SK-N-SH treated with all-trans-retinoic acid at 6 μM for 48 hours (cell line): ENCODE measurements at regions not wholly inside any gene's neighbourhood (a gene's known extent, or its start where the extent isn't known, plus 50 kb on each side); places are given as distances from the start of the nearest gene placed in this dataset.

Source experiments
- ATAC-seq: fragments of 200-7000 bp; cut with Tn5 transposase; 3 replicates; pipeline ENCODE4 v1.9.1; 2020; ENCODE audit warnings: mild to moderate bottlenecking, moderate library complexity
- ARNTL ChIP-seq: fragments of 450-650 bp; formaldehyde crosslinking; IDR thresholded peaks from 2 replicates; pipeline ENCODE4 v1.5.0; 2020; ENCODE audit warnings: low read depth, mild to moderate bottlenecking, moderate library complexity, borderline replicate concordance
- BACH2 ChIP-seq: fragments of 250-450 bp; sonication (Bioruptor Pico); IDR thresholded peaks from 2 replicates; pipeline ENCODE4 v1.9.0; 2021; ENCODE audit warnings: mild to moderate bottlenecking, borderline replicate concordance
- CSDC2 ChIP-seq: fragments of 250-450 bp; sonication (Bioruptor Pico); IDR thresholded peaks from 2 replicates; pipeline ENCODE4 v1.5.0; 2020; ENCODE audit warnings: mild to moderate bottlenecking, moderate library complexity
- ESRRG ChIP-seq: fragments of 250-450 bp; sonication (Bioruptor Pico); IDR thresholded peaks from 2 replicates; pipeline ENCODE4 v1.6.1; 2021; ENCODE audit warnings: mild to moderate bottlenecking
- GLIS3 ChIP-seq: fragments of 250-450 bp; sonication (Bioruptor Pico); IDR thresholded peaks from 2 replicates; pipeline ENCODE4 v1.5.0; 2020; ENCODE audit warnings: mild to moderate bottlenecking, moderate library complexity
- ISL1 ChIP-seq: fragments of 250-450 bp; sonication (Bioruptor Pico); IDR thresholded peaks from 2 replicates; pipeline ENCODE4 v2.1.2; 2022; ENCODE audit warnings: mild to moderate bottlenecking, moderate library complexity
- OSR1 ChIP-seq: fragments of 250-450 bp; sonication (Bioruptor Pico); IDR thresholded peaks from 2 replicates; pipeline ENCODE4 v1.8.0; 2022; ENCODE audit warnings: moderate library complexity, mild to moderate bottlenecking, inconsistent platforms
- PPARA ChIP-seq: fragments of 250-450 bp; sonication (Bioruptor Pico); IDR thresholded peaks from 2 replicates; pipeline ENCODE4 v1.5.0; 2020; ENCODE audit warnings: mild to moderate bottlenecking, borderline replicate concordance
- RARB ChIP-seq: fragments of 250-450 bp; sonication (Bioruptor Pico); IDR thresholded peaks from 2 replicates; pipeline ENCODE4 v1.8.0; 2021; ENCODE audit warnings: mild to moderate bottlenecking, moderate library complexity
- SNAI2 ChIP-seq: fragments of 250-450 bp; sonication (Bioruptor Pico); IDR thresholded peaks from 2 replicates; pipeline ENCODE4 v1.5.0; 2020; ENCODE audit warnings: mild to moderate bottlenecking, moderate library complexity
- TCF4 ChIP-seq: fragments of 250-450 bp; sonication (Bioruptor Pico); IDR thresholded peaks from 2 replicates; pipeline ENCODE4 v1.8.0; 2021; ENCODE audit warnings: mild to moderate bottlenecking, moderate library complexity, borderline replicate concordance
- TOX ChIP-seq: fragments of 250-450 bp; sonication (Bioruptor Pico); IDR thresholded peaks from 2 replicates; pipeline ENCODE4 v1.8.0; 2021; ENCODE audit warnings: mild to moderate bottlenecking, moderate library complexity, borderline replicate concordance
- ZFP3 ChIP-seq: fragments of 250-450 bp; sonication (Bioruptor Pico); IDR thresholded peaks from 2 replicates; pipeline ENCODE4 v1.5.0; 2020; ENCODE audit warnings: mild to moderate bottlenecking, moderate library complexity
- ZFP30 ChIP-seq: fragments of 450-650 bp; formaldehyde crosslinking; IDR thresholded peaks from 2 replicates; pipeline ENCODE4 v1.5.0; 2022; ENCODE audit warnings: mild to moderate bottlenecking, moderate library complexity
- ZNF565 ChIP-seq: fragments of 450-650 bp; formaldehyde crosslinking; conservative IDR thresholded peaks from 2 replicates; pipeline ENCODE4 v1.5.0; 2020; ENCODE audit warnings: low read depth, mild to moderate bottlenecking, moderate library complexity
- ZNF70 ChIP-seq: fragments of 450-650 bp; formaldehyde crosslinking; IDR thresholded peaks from 2 replicates; pipeline ENCODE4 v1.5.0; 2020; ENCODE audit warnings: mild to moderate bottlenecking, moderate library complexity
- ZNF8 ChIP-seq: fragments of 450-650 bp; formaldehyde crosslinking; IDR thresholded peaks from 2 replicates; pipeline ENCODE4 v1.5.0; 2020; ENCODE audit warnings: mild to moderate bottlenecking, moderate library complexity
- TF ChIP-seq, protein P1 (sequence below): fragments of 250-450 bp; sonication (Bioruptor Pico); IDR thresholded peaks from 2 replicates; pipeline ENCODE4 v1.8.0; 2021; ENCODE audit warnings: low read depth, mild to moderate bottlenecking, moderate library complexity, borderline replicate concordance
- TF ChIP-seq, protein P2 (sequence below): fragments of 250-450 bp; sonication (Bioruptor Pico); IDR thresholded peaks from 2 replicates; pipeline ENCODE4 v1.5.0; 2020; ENCODE audit warnings: mild to moderate bottlenecking, moderate library complexity
- TF ChIP-seq, protein P3 (sequence below): fragments of 250-450 bp; sonication (Bioruptor Pico); IDR thresholded peaks from 2 replicates; pipeline ENCODE4 v1.5.1; 2021; ENCODE audit warnings: mild to moderate bottlenecking, moderate library complexity
- TF ChIP-seq, protein P4 (sequence below): fragments of 250-450 bp; sonication (Bioruptor Pico); IDR thresholded peaks from 2 replicates; pipeline ENCODE4 v1.8.0; 2020; ENCODE audit warnings: mild to moderate bottlenecking, moderate library complexity, borderline replicate concordance

DNA sequence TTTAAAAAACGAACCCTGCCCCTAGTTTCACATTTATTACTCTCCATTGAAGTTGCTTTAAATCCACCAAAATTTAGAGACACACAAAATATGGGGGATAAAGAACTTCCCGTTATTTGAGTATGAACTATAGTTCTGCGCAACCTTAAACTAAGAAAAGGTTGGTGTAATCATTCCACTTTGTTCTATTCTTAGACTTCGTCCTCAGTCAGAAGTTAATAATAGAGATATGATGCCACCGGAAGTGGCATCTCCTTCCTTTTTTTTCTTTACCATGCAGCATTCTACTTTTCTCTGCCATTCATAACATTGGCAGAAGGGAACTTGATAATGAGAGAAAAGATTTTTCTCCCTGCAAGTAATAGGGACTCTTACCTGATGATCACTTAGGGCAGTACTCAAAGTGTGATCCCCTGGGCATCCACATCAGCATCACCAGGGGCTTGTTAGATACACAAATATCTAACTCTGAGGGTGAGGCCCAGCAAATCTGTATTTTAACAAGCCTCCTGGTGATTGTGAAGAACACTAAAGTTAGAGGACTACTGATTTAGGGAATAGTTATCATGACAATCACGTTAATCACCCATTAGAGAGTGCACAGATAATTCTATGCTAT is 147.7 kb upstream of the DTNA start (continued):
- TF ChIP-seq, protein P1, sequence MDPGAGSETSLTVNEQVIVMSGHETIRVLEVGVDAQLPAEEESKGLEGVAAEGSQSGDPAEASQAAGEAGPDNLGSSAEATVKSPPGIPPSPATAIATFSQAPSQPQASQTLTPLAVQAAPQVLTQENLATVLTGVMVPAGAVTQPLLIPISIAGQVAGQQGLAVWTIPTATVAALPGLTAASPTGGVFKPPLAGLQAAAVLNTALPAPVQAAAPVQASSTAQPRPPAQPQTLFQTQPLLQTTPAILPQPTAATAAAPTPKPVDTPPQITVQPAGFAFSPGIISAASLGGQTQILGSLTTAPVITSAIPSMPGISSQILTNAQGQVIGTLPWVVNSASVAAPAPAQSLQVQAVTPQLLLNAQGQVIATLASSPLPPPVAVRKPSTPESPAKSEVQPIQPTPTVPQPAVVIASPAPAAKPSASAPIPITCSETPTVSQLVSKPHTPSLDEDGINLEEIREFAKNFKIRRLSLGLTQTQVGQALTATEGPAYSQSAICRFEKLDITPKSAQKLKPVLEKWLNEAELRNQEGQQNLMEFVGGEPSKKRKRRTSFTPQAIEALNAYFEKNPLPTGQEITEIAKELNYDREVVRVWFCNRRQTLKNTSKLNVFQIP (CRISPR knock-in tag): no peak
- TF ChIP-seq, protein P2, sequence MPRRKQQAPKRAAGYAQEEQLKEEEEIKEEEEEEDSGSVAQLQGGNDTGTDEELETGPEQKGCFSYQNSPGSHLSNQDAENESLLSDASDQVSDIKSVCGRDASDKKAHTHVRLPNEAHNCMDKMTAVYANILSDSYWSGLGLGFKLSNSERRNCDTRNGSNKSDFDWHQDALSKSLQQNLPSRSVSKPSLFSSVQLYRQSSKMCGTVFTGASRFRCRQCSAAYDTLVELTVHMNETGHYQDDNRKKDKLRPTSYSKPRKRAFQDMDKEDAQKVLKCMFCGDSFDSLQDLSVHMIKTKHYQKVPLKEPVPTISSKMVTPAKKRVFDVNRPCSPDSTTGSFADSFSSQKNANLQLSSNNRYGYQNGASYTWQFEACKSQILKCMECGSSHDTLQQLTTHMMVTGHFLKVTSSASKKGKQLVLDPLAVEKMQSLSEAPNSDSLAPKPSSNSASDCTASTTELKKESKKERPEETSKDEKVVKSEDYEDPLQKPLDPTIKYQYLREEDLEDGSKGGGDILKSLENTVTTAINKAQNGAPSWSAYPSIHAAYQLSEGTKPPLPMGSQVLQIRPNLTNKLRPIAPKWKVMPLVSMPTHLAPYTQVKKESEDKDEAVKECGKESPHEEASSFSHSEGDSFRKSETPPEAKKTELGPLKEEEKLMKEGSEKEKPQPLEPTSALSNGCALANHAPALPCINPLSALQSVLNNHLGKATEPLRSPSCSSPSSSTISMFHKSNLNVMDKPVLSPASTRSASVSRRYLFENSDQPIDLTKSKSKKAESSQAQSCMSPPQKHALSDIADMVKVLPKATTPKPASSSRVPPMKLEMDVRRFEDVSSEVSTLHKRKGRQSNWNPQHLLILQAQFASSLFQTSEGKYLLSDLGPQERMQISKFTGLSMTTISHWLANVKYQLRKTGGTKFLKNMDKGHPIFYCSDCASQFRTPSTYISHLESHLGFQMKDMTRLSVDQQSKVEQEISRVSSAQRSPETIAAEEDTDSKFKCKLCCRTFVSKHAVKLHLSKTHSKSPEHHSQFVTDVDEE (CRISPR knock-in tag): no peak
- TF ChIP-seq ZFP30 (CRISPR knock-in tag) (no peak), ARNTL (CRISPR knock-in tag) (no peak), GLIS3 (CRISPR knock-in tag) (no peak), PPARA (CRISPR knock-in tag) (no peak)

DNA sequence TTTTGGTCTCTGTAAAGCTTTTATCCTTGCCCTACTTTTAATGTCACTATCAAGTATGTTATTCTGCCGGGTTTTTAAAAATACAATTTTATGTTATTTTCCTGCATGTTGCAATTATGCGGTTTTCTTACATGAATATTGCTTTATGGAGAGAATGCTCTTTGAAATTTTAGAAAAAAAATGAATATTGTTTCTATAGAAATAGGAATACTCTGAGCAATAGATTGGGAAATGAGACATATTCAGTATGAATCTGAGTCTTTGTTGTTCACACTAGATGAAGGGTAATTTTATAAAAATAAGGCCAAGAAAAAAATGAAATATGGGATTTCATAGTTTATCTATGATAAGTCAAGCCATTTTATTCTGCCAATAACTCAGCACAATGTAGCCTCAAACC is 142.2 kb upstream of the DTNA start:
- TF ChIP-seq GLIS3 (CRISPR knock-in tag) (no peak), ARNTL (CRISPR knock-in tag) (no peak), CSDC2 (no peak), PPARA (CRISPR knock-in tag) (no peak), ZNF70 (no peak), ISL1 (CRISPR knock-in tag) (no peak), ZFP30 (CRISPR knock-in tag) (no peak), BACH2 (CRISPR knock-in tag) (no peak), ZNF565 (CRISPR knock-in tag) (no peak), RARB (CRISPR knock-in tag) (no peak), TCF4 (CRISPR knock-in tag) (no peak), ESRRG (CRISPR knock-in tag) (no peak), SNAI2 (no peak), TOX (CRISPR knock-in tag) (no peak), ZFP3 (CRISPR knock-in tag) (no peak)
- TF ChIP-seq, protein P1 (CRISPR knock-in tag): no peak
- TF ChIP-seq, protein P3, sequence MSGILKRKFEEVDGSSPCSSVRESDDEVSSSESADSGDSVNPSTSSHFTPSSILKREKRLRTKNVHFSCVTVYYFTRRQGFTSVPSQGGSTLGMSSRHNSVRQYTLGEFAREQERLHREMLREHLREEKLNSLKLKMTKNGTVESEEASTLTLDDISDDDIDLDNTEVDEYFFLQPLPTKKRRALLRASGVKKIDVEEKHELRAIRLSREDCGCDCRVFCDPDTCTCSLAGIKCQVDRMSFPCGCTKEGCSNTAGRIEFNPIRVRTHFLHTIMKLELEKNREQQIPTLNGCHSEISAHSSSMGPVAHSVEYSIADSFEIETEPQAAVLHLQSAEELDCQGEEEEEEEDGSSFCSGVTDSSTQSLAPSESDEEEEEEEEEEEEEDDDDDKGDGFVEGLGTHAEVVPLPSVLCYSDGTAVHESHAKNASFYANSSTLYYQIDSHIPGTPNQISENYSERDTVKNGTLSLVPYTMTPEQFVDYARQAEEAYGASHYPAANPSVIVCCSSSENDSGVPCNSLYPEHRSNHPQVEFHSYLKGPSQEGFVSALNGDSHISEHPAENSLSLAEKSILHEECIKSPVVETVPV (CRISPR knock-in tag): no peak
- TF ChIP-seq, protein P2 (CRISPR knock-in tag): no peak
- ATAC-seq: no peak

DNA sequence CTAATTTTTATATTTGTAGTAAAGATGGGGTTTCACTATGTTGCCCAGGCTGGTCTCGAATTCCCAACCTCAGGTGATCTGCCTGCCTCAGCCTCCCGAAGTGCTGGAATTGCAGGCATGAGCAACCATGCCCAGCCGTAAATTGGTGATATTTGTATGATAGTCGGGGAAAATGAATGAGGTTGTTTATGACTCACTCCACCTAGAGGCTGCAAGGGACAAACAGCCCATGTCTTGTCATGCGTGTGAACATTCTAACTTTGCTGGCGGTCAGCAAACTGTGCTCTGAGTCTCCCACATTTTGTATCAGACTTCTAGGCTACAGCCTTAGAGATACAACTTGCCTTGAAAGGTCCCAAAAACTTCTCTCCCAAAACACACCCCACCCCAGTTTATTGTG is 133.5 kb upstream of the DTNA start:
- no peak for ATAC-seq
- TF ChIP-seq ARNTL (CRISPR knock-in tag): no peak
- no peak for TF ChIP-seq ZFP3 (CRISPR knock-in tag)
- no peak for TF ChIP-seq OSR1 (CRISPR knock-in tag)
- no peak for TF ChIP-seq CSDC2
- TF ChIP-seq ZNF8 (CRISPR knock-in tag): no peak
- TF ChIP-seq, protein P4, sequence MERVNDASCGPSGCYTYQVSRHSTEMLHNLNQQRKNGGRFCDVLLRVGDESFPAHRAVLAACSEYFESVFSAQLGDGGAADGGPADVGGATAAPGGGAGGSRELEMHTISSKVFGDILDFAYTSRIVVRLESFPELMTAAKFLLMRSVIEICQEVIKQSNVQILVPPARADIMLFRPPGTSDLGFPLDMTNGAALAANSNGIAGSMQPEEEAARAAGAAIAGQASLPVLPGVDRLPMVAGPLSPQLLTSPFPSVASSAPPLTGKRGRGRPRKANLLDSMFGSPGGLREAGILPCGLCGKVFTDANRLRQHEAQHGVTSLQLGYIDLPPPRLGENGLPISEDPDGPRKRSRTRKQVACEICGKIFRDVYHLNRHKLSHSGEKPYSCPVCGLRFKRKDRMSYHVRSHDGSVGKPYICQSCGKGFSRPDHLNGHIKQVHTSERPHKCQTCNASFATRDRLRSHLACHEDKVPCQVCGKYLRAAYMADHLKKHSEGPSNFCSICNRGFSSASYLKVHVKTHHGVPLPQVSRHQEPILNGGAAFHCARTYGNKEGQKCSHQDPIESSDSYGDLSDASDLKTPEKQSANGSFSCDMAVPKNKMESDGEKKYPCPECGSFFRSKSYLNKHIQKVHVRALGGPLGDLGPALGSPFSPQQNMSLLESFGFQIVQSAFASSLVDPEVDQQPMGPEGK (CRISPR knock-in tag): no peak
- TF ChIP-seq ESRRG (CRISPR knock-in tag): no peak
- TF ChIP-seq, protein P1 (CRISPR knock-in tag): no peak
- TF ChIP-seq RARB (CRISPR knock-in tag): no peak
